ACC112 (cell line): ENCODE measurements at regions not wholly inside any gene's neighbourhood (a gene's known extent, or its start where the extent isn't known, plus 50 kb on each side); places are given as distances from the start of the nearest gene placed in this dataset.

Source experiments
- H2AFZ ChIP-seq: fragments of 200-600 bp; sonication (generic); one replicate; pipeline ENCODE4 v1.6.0; 2017; ENCODE audit warnings: antibody characterized with exemption, low read length; ENCODE audit not compliant: unreplicated experiment
- H3K27ac ChIP-seq: fragments of 200-600 bp; sonication (generic); 2 replicates; pipeline ENCODE4 v1.5.1; 2014; ENCODE audit warnings: low read depth, mild to moderate bottlenecking, antibody characterized with exemption, low read length, moderate library complexity
- H3K27me3 ChIP-seq: fragments of 200-600 bp; sonication (generic); 2 replicates; pipeline ENCODE4 v1.6.1; 2014; ENCODE audit warnings: mild to moderate bottlenecking, antibody characterized with exemption, low read length, moderate library complexity, mixed read lengths; ENCODE audit not compliant: insufficient read depth
- H3K36me3 ChIP-seq: fragments of 200-600 bp; sonication (generic); 2 replicates; pipeline ENCODE4 v1.6.1; 2016; ENCODE audit warnings: mild to moderate bottlenecking, antibody characterized with exemption, low read length, moderate library complexity, mixed read lengths; ENCODE audit not compliant: insufficient read depth
- H3K4me1 ChIP-seq: fragments of 200-600 bp; sonication (generic); one replicate; pipeline ENCODE4 v1.6.1; 2016; ENCODE audit warnings: low read length, mixed read lengths; ENCODE audit not compliant: insufficient read depth, unreplicated experiment, control insufficient read depth
- H3K4me3 ChIP-seq: fragments of 200-600 bp; sonication (generic); 2 replicates; pipeline ENCODE4 v1.5.1; 2014; ENCODE audit warnings: mild to moderate bottlenecking, low read depth, low read length
- H3K79me2 ChIP-seq: fragments of 200-600 bp; sonication (generic); one replicate; pipeline ENCODE4 v1.6.0; 2016; ENCODE audit warnings: low read length; ENCODE audit not compliant: control insufficient read depth, unreplicated experiment, insufficient read depth

GRCh38 chr11:113542420-113542819 is 67.2 kb upstream of the DRD2 start:
- Histone ChIP-seq H3K4me1 (peaks cover 8% of the 10 kb centered on the region), H2AFZ (no peak overlapping the region), H3K27me3 (peaks cover 65% of the 10 kb centered on the region)

GRCh38 chr11:113540416-113541330 is 65.5 kb upstream of the DRD2 start:
- Histone ChIP-seq H3K4me1 (no peaks in the 10 kb centered on the region), H3K79me2 (no peaks in the 10 kb centered on the region), H3K4me3 (no peak overlapping the region), H3K36me3 (no peaks in the 10 kb centered on the region), H2AFZ (no peak overlapping the region), H3K27me3 (peaks cover 61% of the 10 kb centered on the region), H3K27ac (no peak overlapping the region)

More at GRCh38 chr11:113542420-113542819, 67.2 kb upstream of the DRD2 start:
- H3K79me2 ChIP-seq, result no peaks in the 10 kb centered on the region
- H3K4me3 ChIP-seq, result no peak overlapping the region
- H3K36me3 ChIP-seq, result no peaks in the 10 kb centered on the region
- H3K27ac ChIP-seq, result no peak overlapping the region

- Histone ChIP-seq H3K36me3 (no peaks in the 10 kb centered on the region), H3K4me1 (no peaks in the 10 kb centered on the region), H2AFZ (no peak overlapping the region), H3K79me2 (no peaks in the 10 kb centered on the region), H3K4me3 (no peak overlapping the region), H3K27me3 (peaks cover 66% of the 10 kb centered on the region), H3K27ac (no peak overlapping the region)
Measured at GRCh38 chr11:113538451-113539412, 63.5 kb upstream of the DRD2 start.

GRCh38 chr11:113534625-113535024 is 59.4 kb upstream of the DRD2 start:
- Histone ChIP-seq H2AFZ (no peak overlapping the region), H3K79me2 (no peaks in the 10 kb centered on the region), H3K36me3 (no peaks in the 10 kb centered on the region), H3K4me3 (no peak overlapping the region), H3K27me3 (peaks cover 59% of the 10 kb centered on the region), H3K4me1 (no peaks in the 10 kb centered on the region), H3K27ac (no peak overlapping the region)

- no peaks in the 10 kb centered on the region for H3K4me1 ChIP-seq
- no peak overlapping the region for H2AFZ ChIP-seq
- no peaks in the 10 kb centered on the region for H3K79me2 ChIP-seq
- H3K27ac ChIP-seq, result no peak overlapping the region
- no peaks in the 10 kb centered on the region for H3K36me3 ChIP-seq
- H3K4me3 ChIP-seq, result no peak overlapping the region
- peaks cover 56% of the 10 kb centered on the region for H3K27me3 ChIP-seq
Measured at GRCh38 chr11:113533425-113533698, 58.2 kb upstream of the DRD2 start.

- H3K4me1 ChIP-seq, result no peaks in the 10 kb centered on the region
- H3K27me3 ChIP-seq, result peaks cover 51% of the 10 kb centered on the region
- H2AFZ ChIP-seq, result no peak overlapping the region
- H3K36me3 ChIP-seq, result no peaks in the 10 kb centered on the region
- no peak overlapping the region for H3K27ac ChIP-seq
- H3K4me3 ChIP-seq, result no peak overlapping the region
- no peaks in the 10 kb centered on the region for H3K79me2 ChIP-seq
Measured at GRCh38 chr11:113532697-113533424, 57.7 kb upstream of the DRD2 start.

GRCh38 chr11:113531575-113532451 is 56.6 kb upstream of the DRD2 start:
- no peaks in the 10 kb centered on the region for H3K36me3 ChIP-seq
- no peaks in the 10 kb centered on the region for H3K79me2 ChIP-seq
- no peaks in the 10 kb centered on the region for H3K4me1 ChIP-seq
- no peak overlapping the region for H2AFZ ChIP-seq
- H3K27ac ChIP-seq, result no peak overlapping the region
- no peak overlapping the region for H3K4me3 ChIP-seq
- H3K27me3 ChIP-seq, result peaks cover 48% of the 10 kb centered on the region

GRCh38 chr11:113531083-113531482 is 55.9 kb upstream of the DRD2 start:
- H2AFZ ChIP-seq, result no peak overlapping the region
- H3K4me3 ChIP-seq, result no peak overlapping the region
- no peaks in the 10 kb centered on the region for H3K4me1 ChIP-seq
- H3K36me3 ChIP-seq, result no peaks in the 10 kb centered on the region
- H3K27ac ChIP-seq, result no peak overlapping the region
- H3K79me2 ChIP-seq, result no peaks in the 10 kb centered on the region
- H3K27me3 ChIP-seq, result peaks cover 50% of the 10 kb centered on the region

- Histone ChIP-seq H3K27me3 (peaks cover 56% of the 10 kb centered on the region), H3K36me3 (no peaks in the 10 kb centered on the region), H3K79me2 (no peaks in the 10 kb centered on the region), H2AFZ (no peak overlapping the region), H3K4me1 (no peaks in the 10 kb centered on the region), H3K4me3 (no peak overlapping the region), H3K27ac (no peak overlapping the region)
Measured at GRCh38 chr11:113529606-113530005, 54.4 kb upstream of the DRD2 start.

GRCh38 chr11:113528982-113529381 is 53.8 kb upstream of the DRD2 start:
- Histone ChIP-seq H3K27me3 (peaks cover 50% of the 10 kb centered on the region), H3K79me2 (no peaks in the 10 kb centered on the region), H2AFZ (no peak overlapping the region), H3K27ac (no peak overlapping the region), H3K4me3 (no peak overlapping the region), H3K36me3 (no peaks in the 10 kb centered on the region), H3K4me1 (no peaks in the 10 kb centered on the region)
